B cell (primary cell): ENCODE measurements at regions not wholly inside any gene's neighbourhood (a gene's known extent, or its start where the extent isn't known, plus 50 kb on each side); places are given as distances from the start of the nearest gene placed in this dataset.

Source experiments
- ATAC-seq: fragments of 200-7000 bp; cut with Tn5 transposase; one replicate; pipeline ENCODE4 v1.10.0; 2021; ENCODE audit warnings: low read depth, mild to moderate bottlenecking, moderate number of reproducible peaks, moderate library complexity
- CTCF ChIA-PET: fragments of 350-600 bp; sonication (Branson Sonifier 250); formaldehyde crosslinking; loops from one replicate; lab custom pipeline; 2021; ENCODE audit warnings: antibody characterized with exemption, inconsistent platforms; lab: Charles Lee
- POLR2A ChIA-PET: fragments of 350-600 bp; sonication (Branson Sonifier 250); formaldehyde crosslinking; loops from one replicate; lab custom pipeline; 2021; ENCODE audit warnings: antibody characterized with exemption; lab: Charles Lee
- DNase-seq: peaks from one replicate; pipeline ENCODE4 v3.0.0; 2013
- H2AFZ ChIP-seq: 2 replicates; pipeline ENCODE4 v1.6.1; 2012; ENCODE audit warnings: mild to moderate bottlenecking, low read depth, low read length; ENCODE audit not compliant: insufficient read depth, poor library complexity, severe bottlenecking
- H3K27ac ChIP-seq, 2 donors: 1 replicate in 1 of 2; 2 replicates in 1 of 2; pipeline ENCODE4 v1.5.1; 2012 to 2013; ENCODE audit warnings: low read length in 2 of 2, mild to moderate bottlenecking in 2 of 2, moderate library complexity in 1 of 2
- H3K27me3 ChIP-seq, 4 experiments: fragments of 200-600 bp in 1 of 4; sonication (generic) in 1 of 4; replicated peaks in 1 of 4; 1 replicate in 2 of 4; 2 replicates in 2 of 4; pipeline versions ENCODE4 v1.6.1 to v1.7.0; 2013 to 2016; ENCODE audit warnings: low read length in 3 of 4, mild to moderate bottlenecking in 2 of 4, mixed read lengths in 1 of 4, moderate library complexity in 1 of 4; ENCODE audit not compliant: insufficient read depth in 4 of 4, control insufficient read depth in 3 of 4; ENCODE audit errors: control extremely low read depth in 1 of 4
- H3K36me3 ChIP-seq, 2 experiments: replicated peaks in 1 of 2; 1 replicate in 1 of 2; 2 replicates in 1 of 2; pipeline versions ENCODE4 v1.6.1 to v1.7.1; 2013; ENCODE audit warnings: low read length in 1 of 2; ENCODE audit not compliant: insufficient read depth in 2 of 2, control insufficient read depth in 1 of 2; ENCODE audit errors: control extremely low read depth in 1 of 2, extremely low read depth in 1 of 2
- H3K4me1 ChIP-seq, 2 donors: fragments of 200-600 bp in 1 of 2; sonication (generic) in 1 of 2; 1 replicate in 1 of 2; 2 replicates in 1 of 2; pipeline versions ENCODE4 v1.5.1 to v1.6.1; 2013 to 2017; ENCODE audit warnings: low read length in 2 of 2; ENCODE audit not compliant: control insufficient read depth in 2 of 2, insufficient read depth in 2 of 2
- H3K4me2 ChIP-seq: replicated peaks from 2 replicates; pipeline ENCODE3; 2012; ENCODE audit warnings: mild to moderate bottlenecking, low read depth, low read length; ENCODE audit not compliant: poor library complexity, severe bottlenecking
- H3K4me3 ChIP-seq, 5 experiments: fragments of 200-600 bp in 1 of 5; sonication (generic) in 1 of 5; 1 replicate in 3 of 5; 2 replicates in 2 of 5; pipeline versions ENCODE4 v1.5.1 to v1.7.0; 2011 to 2016; ENCODE audit warnings: low read length in 4 of 5, mild to moderate bottlenecking in 4 of 5, low read depth in 2 of 5, control low read depth in 1 of 5, moderate library complexity in 1 of 5; ENCODE audit not compliant: insufficient read depth in 1 of 5; ENCODE audit errors: control extremely low read depth in 1 of 5, extremely low read depth in 1 of 5
- H3K79me2 ChIP-seq: fragments of 200-600 bp; sonication (generic); one replicate; pipeline ENCODE4 v1.6.0; 2016; ENCODE audit warnings: low read length; ENCODE audit not compliant: control insufficient read depth, insufficient read depth
- H3K9ac ChIP-seq: fragments of 200-600 bp; sonication (generic); 2 replicates; pipeline ENCODE4 v1.6.1; 2017; ENCODE audit warnings: mild to moderate bottlenecking, low read length, moderate library complexity
- H3K9me3 ChIP-seq, 3 donors: one replicate each; pipeline versions ENCODE4 v1.6.1 to v1.7.1; 2013; ENCODE audit warnings: low read length in 2 of 3; ENCODE audit not compliant: control insufficient read depth in 2 of 3, insufficient read depth in 1 of 3; ENCODE audit errors: control extremely low read depth in 1 of 3
- H4K20me1 ChIP-seq: 2 replicates; pipeline ENCODE4 v1.6.0; 2012; ENCODE audit warnings: mild to moderate bottlenecking, low read length; ENCODE audit not compliant: insufficient read depth, control insufficient read depth, poor library complexity, severe bottlenecking
- H3K27ac Mint-ChIP-seq: one replicate; pipeline ENCODE4 v1.8.0; 2021; ENCODE audit warnings: mixed read lengths
- H3K27me3 Mint-ChIP-seq: one replicate; pipeline ENCODE4 v1.8.0; 2021; ENCODE audit warnings: mixed read lengths
- H3K4me1 Mint-ChIP-seq: one replicate; pipeline ENCODE4 v1.8.0; 2021; ENCODE audit warnings: mixed read lengths
- H3K4me3 Mint-ChIP-seq: one replicate; pipeline ENCODE4 v1.8.0; 2021; ENCODE audit warnings: mixed read lengths
- H3K9me3 Mint-ChIP-seq: one replicate; pipeline ENCODE4 v1.8.0; 2022; ENCODE audit warnings: mixed read lengths; ENCODE audit not compliant: insufficient read depth
- EZH2 ChIP-seq: IDR thresholded peaks from 2 replicates; pipeline ENCODE4 v1.6.1; 2012; ENCODE audit warnings: borderline replicate concordance, low read depth, mild to moderate bottlenecking, moderate library complexity, low read length; ENCODE audit not compliant: insufficient read depth, poor library complexity, severe bottlenecking
- WGBS: methylation state at CpG from one replicate; pipeline ENCODE4 v1.1.5; 2013; ENCODE audit warnings: missing lambda C conversion rate; ENCODE audit not compliant: insufficient coverage; 5-methylcytosine and 5-hydroxymethylcytosine counted together
- intact Hi-C: fragments of 100-400 bp; cut with micrococcal nuclease; formaldehyde crosslinking; loops from one replicate; pipeline ENCODE4 v1.10.0; 2022
- TF ChIP-seq, protein P1 (sequence below): fragments of 200-600 bp; IDR thresholded peaks from one replicate; pipeline ENCODE4 v1.8.0; 2022; ENCODE audit warnings: antibody characterized with exemption, mild to moderate bottlenecking

DNA sequence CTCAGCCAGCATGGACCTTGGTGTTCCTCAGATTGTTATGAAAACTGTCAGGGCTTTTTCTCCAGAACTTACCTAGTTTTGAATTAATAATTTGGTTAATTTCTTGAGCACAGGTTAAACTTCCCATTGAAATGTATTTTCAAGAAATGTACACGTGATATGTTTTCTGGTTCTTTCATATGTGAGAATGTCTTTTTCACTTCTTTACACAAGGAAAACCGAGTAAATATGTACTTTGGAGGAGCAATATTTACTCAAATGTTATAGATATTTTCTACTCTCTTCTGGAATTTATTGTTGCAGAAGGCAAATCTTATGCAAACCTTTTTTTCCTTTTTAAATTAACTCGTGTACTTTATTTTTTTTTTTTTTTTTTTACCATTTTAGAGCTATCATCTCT, 134.3 kb downstream of the AHR start:
- Histone ChIP-seq H3K27ac (no peak overlapping the region), H3K27me3 (no peaks in the 10 kb centered on the region), H3K4me3 (no peak overlapping the region), H3K79me2 (no peaks in the 10 kb centered on the region), H3K36me3 (no peaks in the 10 kb centered on the region), H3K9ac (no peak overlapping the region), H2AFZ (no peak overlapping the region), H3K9me3 (peaks cover 0 to 9% (median 4%) of the 10 kb centered on the region in 3 donors), H3K4me1 (no peaks in the 10 kb centered on the region), H3K4me2 (no peak overlapping the region), H4K20me1 (no peaks in the 10 kb centered on the region)
- Mint-ChIP-seq H3K4me1 (no peaks in the 10 kb centered on the region), H3K27ac (no peak overlapping the region), H3K9me3 (peaks cover 3% of the 10 kb centered on the region), H3K4me3 (no peak overlapping the region), H3K27me3 (no peaks in the 10 kb centered on the region)
- WGBS: no CpG with 5 or more reads among the region's 3 CpGs
- no peak for ATAC-seq
- ChIA-PET CTCF (no interaction called here), POLR2A (no interaction called here)
- intact Hi-C loops: no loop called here
- TF ChIP-seq, protein P1, sequence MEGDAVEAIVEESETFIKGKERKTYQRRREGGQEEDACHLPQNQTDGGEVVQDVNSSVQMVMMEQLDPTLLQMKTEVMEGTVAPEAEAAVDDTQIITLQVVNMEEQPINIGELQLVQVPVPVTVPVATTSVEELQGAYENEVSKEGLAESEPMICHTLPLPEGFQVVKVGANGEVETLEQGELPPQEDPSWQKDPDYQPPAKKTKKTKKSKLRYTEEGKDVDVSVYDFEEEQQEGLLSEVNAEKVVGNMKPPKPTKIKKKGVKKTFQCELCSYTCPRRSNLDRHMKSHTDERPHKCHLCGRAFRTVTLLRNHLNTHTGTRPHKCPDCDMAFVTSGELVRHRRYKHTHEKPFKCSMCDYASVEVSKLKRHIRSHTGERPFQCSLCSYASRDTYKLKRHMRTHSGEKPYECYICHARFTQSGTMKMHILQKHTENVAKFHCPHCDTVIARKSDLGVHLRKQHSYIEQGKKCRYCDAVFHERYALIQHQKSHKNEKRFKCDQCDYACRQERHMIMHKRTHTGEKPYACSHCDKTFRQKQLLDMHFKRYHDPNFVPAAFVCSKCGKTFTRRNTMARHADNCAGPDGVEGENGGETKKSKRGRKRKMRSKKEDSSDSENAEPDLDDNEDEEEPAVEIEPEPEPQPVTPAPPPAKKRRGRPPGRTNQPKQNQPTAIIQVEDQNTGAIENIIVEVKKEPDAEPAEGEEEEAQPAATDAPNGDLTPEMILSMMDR: no peak
- no peak for TF ChIP-seq EZH2
- no peak for DNase-seq

DNA sequence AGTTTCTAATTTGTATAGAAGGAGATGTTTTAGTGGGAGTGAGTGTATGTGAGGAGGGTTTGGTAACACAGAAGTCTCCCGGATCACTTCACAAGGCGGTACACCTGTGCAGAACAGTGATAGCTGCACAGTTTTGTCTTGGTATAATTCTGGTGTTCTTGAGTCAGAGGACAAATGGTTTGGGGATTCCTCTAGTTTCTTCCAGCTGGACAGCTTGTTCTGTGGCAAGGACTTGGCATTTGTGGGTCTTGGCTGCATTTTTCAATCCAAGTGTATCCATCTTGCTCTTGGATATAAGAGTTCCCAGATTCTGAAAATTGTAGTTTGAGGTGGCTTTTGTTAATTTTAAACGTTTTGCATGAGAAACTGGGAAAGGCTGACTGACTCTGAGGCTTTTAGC, 135.7 kb downstream of the AHR start:
- Histone ChIP-seq H3K27ac (no peak overlapping the region), H3K27me3 (no peaks in the 10 kb centered on the region), H3K9me3 (no peaks in the 10 kb centered on the region), H3K4me1 (no peaks in the 10 kb centered on the region), H4K20me1 (no peaks in the 10 kb centered on the region), H3K36me3 (no peaks in the 10 kb centered on the region), H3K9ac (no peak overlapping the region), H3K4me3 (no peak overlapping the region), H3K4me2 (no peak overlapping the region), H2AFZ (no peak overlapping the region), H3K79me2 (no peaks in the 10 kb centered on the region)
- Mint-ChIP-seq H3K27ac (no peak overlapping the region), H3K4me3 (no peak overlapping the region), H3K4me1 (no peaks in the 10 kb centered on the region), H3K9me3 (no peaks in the 10 kb centered on the region), H3K27me3 (no peaks in the 10 kb centered on the region)
- intact Hi-C loops: no loop called here
- DNase-seq: no peak
- no peak for ATAC-seq
- TF ChIP-seq, protein P1: no peak
- TF ChIP-seq EZH2: no peak
- CTCF ChIA-PET: no interaction called here
- POLR2A ChIA-PET: no interaction called here
- 92% methylated on average over 3 of the region's 3 CpGs for WGBS
